ENCODE measurements at regions not wholly inside any gene's neighbourhood (a gene's known extent, or its start where the extent isn't known, plus 50 kb on each side); places are given as distances from the start of the nearest gene placed in this dataset.

DNA sequence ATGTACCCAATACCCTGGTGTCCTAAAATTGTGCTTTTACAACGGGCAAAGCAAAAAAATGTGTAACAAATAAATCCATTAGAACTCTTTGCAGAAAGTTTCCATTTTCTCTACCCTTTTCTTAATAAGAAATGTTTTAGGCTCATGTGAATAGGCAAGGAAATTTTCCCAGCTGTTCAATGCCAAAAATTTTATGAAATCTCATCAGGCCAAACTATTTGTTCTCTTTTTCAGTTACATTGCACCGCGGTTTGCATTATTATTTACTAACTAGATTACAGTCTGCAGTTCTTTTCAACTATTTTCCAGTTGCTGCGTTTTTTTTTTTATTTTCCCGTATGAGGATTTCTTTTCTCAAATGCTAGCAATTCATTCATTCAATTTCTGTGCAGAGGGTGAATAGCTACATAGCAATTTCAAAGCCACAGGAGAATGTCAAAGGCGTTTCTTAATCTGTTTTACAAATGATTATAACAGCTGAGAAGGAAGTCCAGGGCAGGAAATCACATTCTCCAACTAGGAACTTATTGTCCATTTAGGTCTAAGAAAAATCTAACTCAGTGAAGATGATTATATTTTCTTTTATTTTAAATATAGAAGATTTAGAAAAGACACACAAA is 367.5 kb upstream of the MMADHC start:
- no peak for TF ChIP-seq EZH2 (IDR thresholded peaks at IDR 0.05; ENCODE audit: low read length)
- TF ChIP-seq, protein P1, sequence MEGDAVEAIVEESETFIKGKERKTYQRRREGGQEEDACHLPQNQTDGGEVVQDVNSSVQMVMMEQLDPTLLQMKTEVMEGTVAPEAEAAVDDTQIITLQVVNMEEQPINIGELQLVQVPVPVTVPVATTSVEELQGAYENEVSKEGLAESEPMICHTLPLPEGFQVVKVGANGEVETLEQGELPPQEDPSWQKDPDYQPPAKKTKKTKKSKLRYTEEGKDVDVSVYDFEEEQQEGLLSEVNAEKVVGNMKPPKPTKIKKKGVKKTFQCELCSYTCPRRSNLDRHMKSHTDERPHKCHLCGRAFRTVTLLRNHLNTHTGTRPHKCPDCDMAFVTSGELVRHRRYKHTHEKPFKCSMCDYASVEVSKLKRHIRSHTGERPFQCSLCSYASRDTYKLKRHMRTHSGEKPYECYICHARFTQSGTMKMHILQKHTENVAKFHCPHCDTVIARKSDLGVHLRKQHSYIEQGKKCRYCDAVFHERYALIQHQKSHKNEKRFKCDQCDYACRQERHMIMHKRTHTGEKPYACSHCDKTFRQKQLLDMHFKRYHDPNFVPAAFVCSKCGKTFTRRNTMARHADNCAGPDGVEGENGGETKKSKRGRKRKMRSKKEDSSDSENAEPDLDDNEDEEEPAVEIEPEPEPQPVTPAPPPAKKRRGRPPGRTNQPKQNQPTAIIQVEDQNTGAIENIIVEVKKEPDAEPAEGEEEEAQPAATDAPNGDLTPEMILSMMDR (optimal IDR thresholded peaks at IDR 0.05 in 1 of 3, IDR thresholded peaks at IDR 0.05 in 1 of 3, conservative IDR thresholded peaks at IDR 0.05 in 1 of 3; ENCODE audit: extremely low read depth in 1 of 3, insufficient read depth in 2 of 3, low read length in 3 of 3): no peak
- no peak for FAIRE-seq
- no peak for DNase-seq (ENCODE audit: low read depth, low spot score)
- Histone ChIP-seq H3K4me2 (ENCODE audit: control insufficient read depth, extremely low read depth, insufficient read depth, low read depth, low read length) (no peak overlapping the region), H2AFZ (ENCODE audit: control insufficient read depth, low read length) (no peak overlapping the region), H3K27me3 (ENCODE audit: control insufficient read depth, extremely low read depth, insufficient read depth, low read length) (no peaks in the 10 kb centered on the region), H3K4me3 (ENCODE audit: control insufficient read depth in 2 of 3, extremely low read depth in 1 of 3, insufficient read depth in 2 of 3, low read depth in 1 of 3, low read length in 3 of 3) (no peak overlapping the region), H3K36me3 (ENCODE audit: control insufficient read depth in 2 of 2, extremely low read depth in 1 of 2, insufficient read depth in 2 of 2, low read length in 2 of 2) (no peaks in the 10 kb centered on the region), H3K27ac (ENCODE audit: control insufficient read depth, insufficient read depth, low read length) (no peak overlapping the region), H3K9ac (ENCODE audit: control insufficient read depth, extremely low read depth, insufficient read depth, low read length) (no peak overlapping the region), H3K79me2 (ENCODE audit: control insufficient read depth, insufficient read depth, low read length) (no peaks in the 10 kb centered on the region), H3K4me1 (ENCODE audit: control insufficient read depth, extremely low read depth, insufficient read depth, low read length) (no peaks in the 10 kb centered on the region), H3K9me3 (ENCODE audit: control insufficient read depth, low read depth, low read length) (no peaks in the 10 kb centered on the region), H4K20me1 (ENCODE audit: control insufficient read depth, extremely low read depth, insufficient read depth, low read length) (no peaks in the 10 kb centered on the region), H3K9me1 (ENCODE audit: control insufficient read depth, extremely low read depth, insufficient read depth, low read length) (no peaks in the 10 kb centered on the region)
- dilution Hi-C loops (cut with MboI; ENCODE audit: extremely low pct_ligation_motif_present, low sequenced_read_pairs): no loop called here

DNA sequence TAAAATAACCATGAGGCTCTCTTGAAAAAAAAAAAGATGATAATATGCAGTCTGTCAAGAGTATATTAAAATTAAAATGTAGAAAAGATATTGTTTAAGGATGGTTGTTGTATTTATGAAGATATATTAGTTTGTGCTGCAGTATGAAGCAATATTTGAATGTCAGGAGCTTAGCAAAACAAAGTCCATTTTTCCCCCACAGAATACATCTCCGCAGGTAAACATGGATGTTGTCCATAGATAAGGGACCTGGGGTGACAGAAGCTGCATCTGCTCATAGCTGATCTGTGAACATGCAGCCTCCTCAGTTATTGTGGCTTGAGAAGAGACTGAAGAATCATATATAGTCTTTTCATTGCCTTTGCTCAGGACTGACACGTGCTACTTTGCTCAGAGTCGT is 366.1 kb upstream of the MMADHC start:
- H2AFZ ChIP-seq (ENCODE audit: control insufficient read depth, low read length): no peak overlapping the region
- FAIRE-seq: no peak
- H3K79me2 ChIP-seq (ENCODE audit: control insufficient read depth, insufficient read depth, low read length): no peaks in the 10 kb centered on the region
- H3K9me1 ChIP-seq (ENCODE audit: control insufficient read depth, extremely low read depth, insufficient read depth, low read length): no peaks in the 10 kb centered on the region
- no peak overlapping the region for H3K27ac ChIP-seq (ENCODE audit: control insufficient read depth, insufficient read depth, low read length)
- no peaks in the 10 kb centered on the region for H3K27me3 ChIP-seq (ENCODE audit: control insufficient read depth, extremely low read depth, insufficient read depth, low read length)
- no peak overlapping the region for H3K4me3 ChIP-seq (ENCODE audit: control insufficient read depth in 2 of 3, extremely low read depth in 1 of 3, insufficient read depth in 2 of 3, low read depth in 1 of 3, low read length in 3 of 3)
- no peak overlapping the region for H3K4me2 ChIP-seq (ENCODE audit: control insufficient read depth, extremely low read depth, insufficient read depth, low read depth, low read length)
- no peaks in the 10 kb centered on the region for H4K20me1 ChIP-seq (ENCODE audit: control insufficient read depth, extremely low read depth, insufficient read depth, low read length)
- H3K4me1 ChIP-seq (ENCODE audit: control insufficient read depth, extremely low read depth, insufficient read depth, low read length): no peaks in the 10 kb centered on the region
- H3K9ac ChIP-seq (ENCODE audit: control insufficient read depth, extremely low read depth, insufficient read depth, low read length): no peak overlapping the region
- no peaks in the 10 kb centered on the region for H3K9me3 ChIP-seq (ENCODE audit: control insufficient read depth, low read depth, low read length)
- TF ChIP-seq EZH2 (IDR thresholded peaks at IDR 0.05; ENCODE audit: low read length): no peak
- TF ChIP-seq, protein P1 (optimal IDR thresholded peaks at IDR 0.05 in 1 of 3, IDR thresholded peaks at IDR 0.05 in 1 of 3, conservative IDR thresholded peaks at IDR 0.05 in 1 of 3; ENCODE audit: extremely low read depth in 1 of 3, insufficient read depth in 2 of 3, low read length in 3 of 3): no peak
- DNase-seq (ENCODE audit: low read depth, low spot score): no peak
- dilution Hi-C loops (cut with MboI; ENCODE audit: extremely low pct_ligation_motif_present, low sequenced_read_pairs): no loop called here
- no peaks in the 10 kb centered on the region for H3K36me3 ChIP-seq (ENCODE audit: control insufficient read depth in 2 of 2, extremely low read depth in 1 of 2, insufficient read depth in 2 of 2, low read length in 2 of 2)

Data from keratinocyte (primary cell).